HG02642 (cell line): ENCODE measurements at regions not wholly inside any gene's neighbourhood (a gene's known extent, or its start where the extent isn't known, plus 50 kb on each side); places are given as distances from the start of the nearest gene placed in this dataset.
"Not testable (repeated sequence)": the region's sequence is repeated elsewhere in the genome, so short reads cannot be mapped to it uniquely, and the experiment has no call there.

Experiments
- ATAC-seq: cut with Tn5 transposase; IDR thresholded peaks from one replicate; pipeline ENCODE4 v1.9.1; 2021; ENCODE audit warnings: mild to moderate bottlenecking; ENCODE audit not compliant: unreplicated experiment, poor library complexity

- ATAC-seq = not testable (repeated sequence)
Observed at GRCh38 chrY:18078452-18078851, 52.9 kb downstream of the CDY2A start.

GRCh38 chrY:18085910-18086309 is 60.3 kb downstream of the CDY2A start:
- not testable (repeated sequence) for ATAC-seq

GRCh38 chrY:18086361-18086977 is 60.9 kb downstream of the CDY2A start:
- not testable (repeated sequence) for ATAC-seq

- not testable (repeated sequence) for ATAC-seq
Observed at GRCh38 chrY:18087943-18088655, 62.5 kb downstream of the CDY2A start.

- not testable (repeated sequence) for ATAC-seq
Observed at GRCh38 chrY:18092952-18093351, 67.4 kb downstream of the CDY2A start.

- ATAC-seq = not testable (repeated sequence)
Observed at GRCh38 chrY:18105691-18106090, 80.1 kb downstream of the CDY2A start.

GRCh38 chrY:18118388-18118787 is 92.8 kb downstream of the CDY2A start:
- ATAC-seq = not testable (repeated sequence)

GRCh38 chrY:18137718-18138117 is 112.1 kb downstream of the CDY2A start:
- not testable (repeated sequence) for ATAC-seq

GRCh38 chrY:18139311-18140007 is 113.9 kb downstream of the CDY2A start:
- ATAC-seq = not testable (repeated sequence)

- ATAC-seq = not testable (repeated sequence)
Observed at GRCh38 chrY:18146417-18146816, 120.8 kb downstream of the CDY2A start.

GRCh38 chrY:18152626-18153025 is 127.0 kb downstream of the CDY2A start:
- not testable (repeated sequence) for ATAC-seq

- ATAC-seq = not testable (repeated sequence)
Observed at GRCh38 chrY:18165738-18166137, 140.2 kb downstream of the CDY2A start.

GRCh38 chrY:18176118-18176517 is 150.5 kb downstream of the CDY2A start:
- not testable (repeated sequence) for ATAC-seq

- ATAC-seq = not testable (repeated sequence)
Observed at GRCh38 chrY:18188982-18189683, 163.5 kb downstream of the CDY2A start.

GRCh38 chrY:18237580-18237979 is 212.0 kb downstream of the CDY2A start:
- not testable (repeated sequence) for ATAC-seq

- not testable (repeated sequence) for ATAC-seq
Observed at GRCh38 chrY:18262562-18262961, 237.0 kb downstream of the CDY2A start.

- ATAC-seq = not testable (repeated sequence)
Observed at GRCh38 chrY:18271126-18271525, 245.5 kb downstream of the CDY2A start.

GRCh38 chrY:18294353-18294752 is 252.2 kb upstream of the HSFY1 start:
- ATAC-seq = not testable (repeated sequence)

- ATAC-seq = not testable (repeated sequence)
Observed at GRCh38 chrY:18298461-18298860, 248.1 kb upstream of the HSFY1 start.

GRCh38 chrY:18306344-18306743 is 240.2 kb upstream of the HSFY1 start:
- ATAC-seq = not testable (repeated sequence)
